HL-60 (cell line): ENCODE measurements at regions not wholly inside any gene's neighbourhood (a gene's known extent, or its start where the extent isn't known, plus 50 kb on each side); places are given as distances from the start of the nearest gene placed in this dataset.

Experiments
- CTCF ChIP-seq: IDR thresholded peaks from one replicate; pipeline ENCODE4 v1.5.1; 2011; ENCODE audit warnings: low read length, control low read depth, inconsistent platforms; ENCODE audit not compliant: insufficient read depth
- POLR2AphosphoS5 ChIP-seq: IDR thresholded peaks from 2 replicates; pipeline ENCODE4 v1.6.1; 2012; ENCODE audit warnings: low read depth

- TF ChIP-seq POLR2AphosphoS5, result no peak
- no peak for TF ChIP-seq CTCF
These were observed 415.1 kb upstream of the MAP2 start for GRCh38 chr2:209008636-209009287.
